HG02852 (cell line): ENCODE measurements at regions not wholly inside any gene's neighbourhood (a gene's known extent, or its start where the extent isn't known, plus 50 kb on each side); places are given as distances from the start of the nearest gene placed in this dataset.
"Not testable (repeated sequence)": the region's sequence is repeated elsewhere in the genome, so short reads cannot be mapped to it uniquely, and the experiment has no call there.

Source experiments
- ATAC-seq: cut with Tn5 transposase; IDR thresholded peaks from one replicate; pipeline ENCODE4 v1.9.1; 2021; ENCODE audit warnings: mild to moderate bottlenecking, moderate library complexity; ENCODE audit not compliant: unreplicated experiment

DNA sequence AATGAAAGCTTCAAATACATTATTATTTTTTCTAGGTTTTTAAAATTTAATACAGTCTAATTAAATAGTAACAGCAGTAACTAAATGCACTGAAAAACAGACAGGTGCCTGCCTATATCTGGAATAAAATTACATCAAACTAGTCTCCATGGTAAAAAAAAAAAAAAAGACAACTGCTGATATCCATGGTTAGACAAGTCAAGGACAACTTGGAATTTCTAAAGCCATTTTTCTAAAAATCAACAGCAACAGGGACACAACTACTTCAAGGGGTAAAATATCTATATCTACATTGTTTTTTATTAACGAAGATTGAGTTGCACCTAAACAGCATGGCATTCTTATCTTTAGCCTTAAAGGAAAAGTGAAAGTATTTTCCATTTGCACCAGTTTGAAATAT lies 74.7 kb upstream of the VPREB1 start:
- ATAC-seq: no peak

- ATAC-seq: no peak
Observed at GRCh38 chr22:22168941-22169867, 75.4 kb upstream of the VPREB1 start.

- peak; percentile 15 for ATAC-seq
Observed at GRCh38 chr22:22168190-22168940, 76.2 kb upstream of the VPREB1 start.

GRCh38 chr22:22167791-22168189 lies 76.8 kb upstream of the VPREB1 start:
- ATAC-seq: peak; percentile 84

- no peak for ATAC-seq
Observed at GRCh38 chr22:22166941-22167713, 77.5 kb upstream of the VPREB1 start.

DNA sequence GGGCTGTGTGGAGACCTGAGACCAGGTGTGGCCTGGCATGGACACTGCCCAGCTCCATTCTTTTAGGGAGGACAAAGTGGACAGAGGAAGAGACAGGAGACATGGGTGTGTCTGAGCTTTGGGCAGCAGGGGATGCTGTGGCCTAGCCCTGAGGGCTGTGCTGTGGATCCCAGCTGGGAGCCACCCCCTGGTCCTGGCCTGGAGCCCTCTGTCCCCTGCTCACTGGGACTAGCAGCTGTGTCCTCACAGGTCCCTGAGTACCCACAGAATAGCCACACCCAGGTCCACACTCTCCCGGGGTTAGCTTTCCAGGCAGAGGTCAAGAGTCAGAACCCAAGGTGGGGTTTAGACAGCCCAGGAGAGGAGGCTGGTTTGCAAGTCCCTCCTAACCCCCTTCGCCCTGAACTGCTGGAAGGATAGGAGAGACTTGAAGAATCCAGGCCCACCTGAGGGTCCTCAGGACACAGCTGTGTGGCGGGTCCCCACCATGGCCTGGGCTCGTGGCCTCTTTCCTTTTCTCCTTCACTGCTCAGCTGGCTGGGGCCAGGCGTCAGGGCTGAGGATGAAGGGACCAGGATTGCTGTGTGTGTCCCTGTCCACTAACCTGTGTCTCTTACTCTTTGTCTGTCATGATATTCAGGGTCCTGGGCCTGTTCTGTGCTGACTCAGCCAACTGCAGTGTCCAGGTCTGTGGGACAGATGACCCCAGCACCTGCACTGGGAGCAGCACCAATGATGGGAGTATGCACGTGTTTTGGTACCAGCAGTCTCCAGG lies 78.5 kb upstream of the VPREB1 start:
- ATAC-seq: no peak

DNA sequence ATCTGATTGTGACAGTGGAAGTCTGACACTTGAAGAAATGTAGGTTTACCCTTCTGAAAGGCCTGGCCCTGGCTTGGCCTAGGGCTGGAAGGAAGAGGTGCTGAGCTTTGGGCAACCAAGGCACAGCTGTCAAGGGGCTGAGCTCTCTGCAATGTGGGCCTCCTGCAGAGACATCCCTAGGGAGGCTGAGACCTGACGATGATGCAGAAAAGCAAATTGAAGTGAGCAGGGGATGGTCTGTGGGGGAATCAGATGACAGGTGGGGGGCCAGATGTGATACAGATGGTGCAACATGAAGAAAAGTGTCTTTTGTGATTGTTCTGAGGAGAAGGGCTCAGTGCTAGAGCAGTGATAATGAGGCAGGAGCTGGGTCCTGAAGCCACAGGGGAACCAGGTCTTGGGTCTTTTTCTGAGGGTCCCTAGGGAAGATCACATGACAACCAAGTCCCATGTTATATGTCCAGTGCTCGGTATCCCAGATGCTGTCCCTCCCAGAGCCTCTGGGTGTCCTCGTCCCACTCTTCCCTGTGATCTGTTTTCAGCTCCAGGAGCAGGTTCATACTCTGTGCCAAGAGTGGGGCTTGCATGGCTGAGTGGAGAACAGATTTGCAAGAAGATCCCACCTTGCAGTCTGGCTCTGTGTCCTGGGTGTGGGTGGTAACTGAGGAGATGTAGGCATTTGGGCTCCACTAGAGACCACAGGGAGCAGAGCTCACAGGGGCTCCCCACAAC lies 79.9 kb upstream of the VPREB1 start:
- no peak for ATAC-seq

DNA sequence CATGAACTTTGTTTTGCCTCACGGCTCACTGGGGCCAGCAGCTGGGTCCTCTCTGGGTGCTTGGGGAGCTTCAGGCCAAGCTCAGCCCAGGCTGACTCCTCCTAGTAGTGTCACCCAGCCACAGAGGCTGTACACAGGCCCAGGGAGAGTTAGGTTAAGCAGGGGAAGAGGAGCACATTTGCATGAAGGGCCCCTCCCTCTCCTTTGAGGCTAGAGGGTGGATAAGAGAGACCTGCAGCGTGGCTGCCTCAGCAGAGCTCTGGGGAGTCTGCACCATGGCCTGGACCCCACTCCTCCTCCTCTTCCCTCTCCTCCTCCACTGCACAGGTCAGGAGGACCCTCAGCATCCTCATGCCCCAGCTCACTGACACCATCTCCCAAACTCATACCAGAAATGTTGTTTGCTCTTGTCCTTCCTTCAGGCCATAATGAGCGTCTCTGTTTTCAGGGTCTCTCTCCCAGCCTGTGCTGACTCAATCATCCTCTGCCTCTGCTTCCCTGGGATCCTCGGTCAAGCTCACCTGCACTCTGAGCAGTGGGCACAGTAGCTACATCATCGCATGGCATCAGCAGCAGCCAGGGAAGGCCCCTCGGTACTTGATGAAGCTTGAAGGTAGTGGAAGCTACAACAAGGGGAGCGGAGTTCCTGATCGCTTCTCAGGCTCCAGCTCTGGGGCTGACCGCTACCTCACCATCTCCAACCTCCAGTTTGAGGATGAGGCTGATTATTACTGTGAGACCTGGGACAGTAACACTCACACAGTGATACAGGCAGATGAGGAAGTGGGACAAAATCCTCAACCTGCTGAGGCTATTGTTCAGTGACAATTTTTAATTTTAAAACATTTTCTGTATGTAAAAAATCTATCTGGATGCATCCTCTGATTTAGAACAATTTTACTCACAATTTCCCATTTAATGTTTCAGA lies 82.4 kb upstream of the VPREB1 start:
- ATAC-seq: peak; percentile 93

- ATAC-seq: not testable (repeated sequence)
Observed at GRCh38 chr22:22160768-22161167, 83.8 kb upstream of the VPREB1 start.

GRCh38 chr22:22159384-22159783 lies 85.2 kb upstream of the VPREB1 start:
- ATAC-seq: no peak

- ATAC-seq: no peak
Observed at GRCh38 chr22:22158965-22159364, 85.6 kb upstream of the VPREB1 start.

DNA sequence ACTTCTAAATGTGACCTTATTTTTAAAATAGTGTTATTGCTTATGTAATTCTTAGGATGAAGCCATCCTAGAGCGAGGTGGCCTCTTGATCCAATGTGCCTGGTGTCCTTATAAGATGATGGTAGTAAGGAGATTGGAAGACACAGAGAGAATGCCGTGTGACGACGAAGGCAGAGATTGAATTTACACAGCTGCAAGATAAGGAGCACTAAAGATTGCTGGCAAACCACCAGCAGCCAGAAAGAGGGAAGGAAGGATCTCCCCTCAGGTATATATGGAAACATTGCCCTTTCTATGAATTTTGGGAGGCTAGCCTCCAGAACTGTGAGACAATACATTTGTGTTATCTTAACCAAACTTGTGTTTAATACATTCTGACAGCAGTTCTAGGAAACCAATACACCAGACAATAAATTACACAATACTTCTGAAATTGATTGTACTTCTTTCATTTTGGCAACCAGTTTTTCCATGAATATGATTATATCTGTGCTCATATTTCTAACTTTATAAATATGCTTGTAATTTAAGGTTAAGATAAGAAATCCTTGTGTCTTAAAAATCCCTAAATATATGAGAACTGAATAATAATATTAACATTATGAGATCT lies 86.3 kb upstream of the VPREB1 start:
- ATAC-seq: no peak

- ATAC-seq: no peak
Observed at GRCh38 chr22:22157348-22157725, 87.2 kb upstream of the VPREB1 start.

DNA sequence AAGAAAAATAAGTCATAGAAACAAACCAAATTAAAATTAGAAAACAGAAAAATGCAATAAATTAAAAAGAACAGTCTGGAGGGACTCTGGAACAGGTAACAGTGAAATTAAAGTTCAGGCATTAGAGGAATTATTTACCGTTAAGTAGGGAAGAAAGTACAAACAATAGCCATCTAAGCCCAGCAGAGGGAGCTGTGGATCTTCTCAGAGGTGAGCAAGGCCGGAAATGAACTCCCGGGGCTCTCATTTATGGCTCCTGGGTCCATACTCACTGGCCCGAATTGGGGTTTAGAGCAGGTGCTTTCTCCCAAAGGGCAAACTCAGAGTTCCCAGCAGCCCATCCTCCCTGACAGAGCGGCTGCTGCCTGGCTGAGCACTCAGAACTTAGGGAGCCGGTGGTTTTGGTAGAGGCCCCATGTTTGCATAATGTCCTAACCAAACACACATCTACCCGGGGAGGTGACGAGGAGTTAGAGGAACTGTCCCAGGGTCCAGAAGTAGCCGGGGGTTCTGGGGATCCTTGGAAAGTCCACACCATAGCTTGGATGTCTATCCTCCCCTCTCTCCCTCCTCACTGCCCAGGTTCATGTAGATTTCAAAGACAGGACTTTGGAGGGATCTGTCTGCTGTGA lies 87.8 kb upstream of the VPREB1 start:
- no peak for ATAC-seq

DNA sequence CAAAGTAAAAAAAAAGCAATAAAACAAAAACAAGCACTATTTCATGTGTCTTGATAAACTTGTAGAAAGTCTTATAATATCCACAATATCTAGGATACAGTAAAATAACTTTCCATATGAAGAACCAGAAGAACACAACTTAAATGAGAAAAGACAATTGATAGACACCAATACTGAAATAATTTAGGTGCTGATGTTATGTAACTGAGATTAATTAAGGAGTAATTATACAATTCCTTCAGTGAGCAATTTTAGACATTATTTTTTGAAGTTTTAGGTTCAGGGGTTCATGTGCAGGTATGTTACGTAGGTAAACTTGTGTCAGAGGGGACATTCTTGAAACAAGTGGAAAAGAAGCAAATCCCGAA lies 88.3 kb upstream of the VPREB1 start:
- ATAC-seq: no peak

DNA sequence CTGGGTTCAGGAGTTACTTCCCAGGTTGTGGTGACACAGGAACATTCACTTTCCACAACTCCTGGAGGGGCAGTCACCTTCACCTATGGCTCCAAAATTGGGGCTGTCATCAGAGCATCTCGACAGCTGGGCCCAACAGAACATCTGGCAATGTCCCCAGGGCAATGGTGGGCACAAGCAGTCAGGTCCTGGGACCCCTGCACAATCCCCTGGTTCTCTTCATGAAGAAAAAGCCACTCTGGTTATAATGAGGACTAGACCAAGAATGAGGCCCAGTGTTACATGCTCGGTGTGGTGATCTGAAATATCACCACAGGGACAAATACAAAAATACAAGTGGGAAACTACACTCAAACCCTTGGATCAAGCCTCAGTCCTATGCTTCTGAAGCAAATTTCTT lies 89.0 kb upstream of the VPREB1 start:
- ATAC-seq: no peak

DNA sequence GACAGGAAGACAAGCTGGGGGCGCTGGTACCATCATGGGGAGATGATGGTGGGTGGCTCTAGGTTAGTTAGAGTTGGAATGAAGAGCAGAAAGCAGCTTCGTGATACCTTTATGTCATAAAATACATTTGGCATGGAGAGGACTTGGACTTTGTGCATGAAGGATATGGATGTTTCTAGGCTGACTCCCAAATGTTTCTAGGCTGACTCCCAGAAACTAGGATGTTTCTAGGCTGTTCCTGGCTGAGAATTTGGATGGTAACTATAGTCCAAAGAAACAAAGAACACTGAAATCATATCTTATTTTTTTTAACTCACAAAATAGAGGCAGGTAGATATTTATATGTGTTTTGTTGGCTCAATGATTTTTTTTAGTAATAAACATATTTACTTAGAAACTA lies 89.4 kb upstream of the VPREB1 start:
- no peak for ATAC-seq

DNA sequence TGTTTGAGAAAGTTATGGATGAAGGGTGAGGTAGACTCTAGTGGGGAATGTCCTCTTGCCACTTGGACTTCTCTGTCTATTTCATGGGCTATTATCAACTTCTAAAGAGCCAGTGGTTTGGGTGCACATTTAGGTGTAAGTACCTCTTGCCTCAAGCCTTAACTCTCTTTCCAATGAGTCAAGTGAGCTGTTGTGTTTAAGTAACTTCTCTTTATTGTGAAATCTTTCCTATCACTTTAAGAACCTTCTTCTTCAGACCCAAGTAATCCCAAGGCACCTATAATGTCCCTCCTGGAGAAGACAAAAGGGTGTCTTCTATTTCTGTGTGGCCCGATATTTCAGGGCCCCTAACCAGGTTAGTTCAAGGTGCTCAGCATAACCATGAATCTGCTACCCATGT lies 90.5 kb upstream of the VPREB1 start:
- no peak for ATAC-seq
